HCT116 (cell line): ENCODE measurements at regions not wholly inside any gene's neighbourhood (a gene's known extent, or its start where the extent isn't known, plus 50 kb on each side); places are given as distances from the start of the nearest gene placed in this dataset.

Experiments used
- ATAC-seq: fragments of 200-7000 bp; cut with Tn5 transposase; 2 replicates; pipeline ENCODE4 v1.9.1; 2020; ENCODE audit warnings: mild to moderate bottlenecking, moderate library complexity
- BruUV-seq: library from RNA; stranded (reverse); fragments of 400-500 nt; replicated peaks from 2 replicates; lab custom pipeline; 2021; lab: Mats Ljungman, UMichigan
- CTCF ChIA-PET: fragments of 300-600 bp; sonication (Branson Sonifier 250); formaldehyde crosslinking; loops from one replicate; lab custom pipeline; 2021; ENCODE audit warnings: antibody characterized with exemption; lab: Charles Lee
- POLR2A ChIA-PET: fragments of 300-600, 350-600 bp; sonication (Branson Sonifier 250); formaldehyde crosslinking; loops from one replicate; lab custom pipeline; 2021; ENCODE audit warnings: antibody characterized with exemption; lab: Charles Lee
- RAD21 ChIA-PET, 2 experiments: fragments of 300-600 bp; sonication (Branson Sonifier 250); formaldehyde crosslinking; loops; one replicate each; lab custom pipeline; 2023; ENCODE audit warnings: low total read pairs in 2 of 2; ENCODE audit not compliant: uncharacterized antibody in 2 of 2, unreplicated experiment in 2 of 2, low non-redundant PET in 1 of 2; lab: Charles Lee
- DNase-seq: peaks from one replicate; pipeline ENCODE4 v3.0.0-alpha.2; 2010; ENCODE audit warnings: low read depth, low spot score
- H2AFZ ChIP-seq: fragments of 200-600 bp; shearing (Covaris generic), sonication (generic); 2 replicates; pipeline ENCODE4 v1.6.1; 2017; ENCODE audit warnings: low read depth, mixed run types, mixed read lengths, antibody characterized with exemption, low read length; ENCODE audit not compliant: poor library complexity, severe bottlenecking
- H3K27ac ChIP-seq: 2 replicates; pipeline ENCODE4 v1.5.1; 2012; ENCODE audit warnings: low read depth, low read length
- H3K27me3 ChIP-seq: fragments of 200-600 bp; sonication (generic); 2 replicates; pipeline ENCODE4 v1.6.1; 2016; ENCODE audit warnings: mixed run types, low read length, mixed read lengths; ENCODE audit not compliant: insufficient read depth
- H3K36me3 ChIP-seq, 2 experiments: fragments of 200-500 bp in 1 of 2; fragments of 200-600 bp in 1 of 2; sonication (Bioruptor generic) in 1 of 2; sonication (generic) in 1 of 2; 2 replicates each; pipeline versions ENCODE4 v1.5.1 to v1.6.1; 2014 to 2016; ENCODE audit warnings: low read length in 2 of 2, inconsistent platforms in 1 of 2, mixed read lengths in 1 of 2, mixed run types in 1 of 2; ENCODE audit not compliant: insufficient read depth in 2 of 2, control insufficient read depth in 1 of 2
- H3K4me1 ChIP-seq, 2 experiments: fragments of 200-600 bp in 1 of 2; sonication (generic) in 1 of 2; 2 replicates each; pipeline versions ENCODE4 v1.5.1 to v1.6.1; 2012 to 2017; ENCODE audit warnings: low read length in 2 of 2, inconsistent platforms in 1 of 2, mild to moderate bottlenecking in 1 of 2, mixed read lengths in 1 of 2, mixed run types in 1 of 2, moderate library complexity in 1 of 2; ENCODE audit not compliant: insufficient read depth in 2 of 2, control insufficient read depth in 1 of 2
- H3K4me2 ChIP-seq: fragments of 200-600 bp; sonication (generic); 2 replicates; pipeline ENCODE4 v1.6.1; 2017; ENCODE audit warnings: mixed run types, low read length, mixed read lengths
- H3K4me3 ChIP-seq, 2 experiments: fragments of 200-600 bp in 1 of 2; sonication (generic) in 1 of 2; replicated peaks in 1 of 2; 2 replicates each; pipeline ENCODE4 v1.5.1; 2011 to 2016; ENCODE audit warnings: low read length in 2 of 2, control low read depth in 1 of 2, low read depth in 1 of 2, mild to moderate bottlenecking in 1 of 2, mixed read lengths in 1 of 2, mixed run types in 1 of 2
- H3K79me2 ChIP-seq: fragments of 200-600 bp; sonication (generic); 2 replicates; pipeline ENCODE4 v1.6.1; 2017; ENCODE audit warnings: mild to moderate bottlenecking, mixed run types, low read length, moderate library complexity, mixed read lengths; ENCODE audit not compliant: insufficient read depth
- H3K9ac ChIP-seq: fragments of 200-600 bp; sonication (generic); 2 replicates; pipeline ENCODE4 v1.6.1; 2016; ENCODE audit warnings: low read length, mixed read lengths
- H3K9me2 ChIP-seq: fragments of 200-600 bp; sonication (generic), shearing (Covaris generic); 2 replicates; pipeline ENCODE4 v1.6.1; 2017; ENCODE audit warnings: mixed run types, mild to moderate bottlenecking, moderate library complexity; ENCODE audit not compliant: insufficient read depth
- H3K9me3 ChIP-seq, 2 experiments: fragments of 200-500 bp in 1 of 2; fragments of 200-600 bp in 1 of 2; sonication (Bioruptor generic) in 1 of 2; sonication (generic) in 1 of 2; 2 replicates each; pipeline ENCODE4 v1.6.1; 2014 to 2017; ENCODE audit warnings: low read length in 2 of 2, mixed read lengths in 2 of 2, inconsistent platforms in 1 of 2, low read depth in 1 of 2, mild to moderate bottlenecking in 1 of 2, mixed run types in 1 of 2, moderate library complexity in 1 of 2; ENCODE audit not compliant: control insufficient read depth in 1 of 2, insufficient read depth in 1 of 2
- H4K20me1 ChIP-seq: fragments of 200-600 bp; sonication (generic), shearing (Covaris generic); 2 replicates; pipeline ENCODE4 v1.6.1; 2017; ENCODE audit warnings: mixed run types, mild to moderate bottlenecking, moderate library complexity; ENCODE audit not compliant: insufficient read depth
- ATF3 ChIP-seq: IDR thresholded peaks from 2 replicates; pipeline ENCODE4 v1.6.1; 2012
- CBX3 ChIP-seq: IDR thresholded peaks from 2 replicates; pipeline ENCODE4 v1.6.1; 2012; ENCODE audit warnings: low read depth
- CEBPB ChIP-seq: IDR thresholded peaks from 2 replicates; pipeline ENCODE4 v1.6.1; 2012; ENCODE audit warnings: low read depth
- CTCF ChIP-seq, 3 experiments: fragments of 200-600 bp in 1 of 3; sonication (generic) in 1 of 3; IDR thresholded peaks in 2 of 3; conservative IDR thresholded peaks in 1 of 3; 2 replicates each; pipeline ENCODE4 v1.5.1; 2012 to 2017; ENCODE audit warnings: low read depth in 2 of 3, low read length in 2 of 3, antibody characterized with exemption in 1 of 3, borderline replicate concordance in 1 of 3, control low read depth in 1 of 3, mild to moderate bottlenecking in 1 of 3, mixed read lengths in 1 of 3, mixed run types in 1 of 3, moderate library complexity in 1 of 3; ENCODE audit not compliant: insufficient read depth in 1 of 3
- ELF1 ChIP-seq: IDR thresholded peaks from 2 replicates; pipeline ENCODE4 v1.6.1; 2012; ENCODE audit warnings: low read depth, borderline replicate concordance
- EZH2 ChIP-seq: fragments of 200-600 bp; sonication (generic); IDR thresholded peaks from 2 replicates; pipeline ENCODE4 v1.6.1; 2017; ENCODE audit warnings: antibody characterized with exemption, mixed run types
- FOSL1 ChIP-seq: IDR thresholded peaks from 2 replicates; pipeline ENCODE4 v1.6.1; 2012; ENCODE audit warnings: low read depth
- MAX ChIP-seq: IDR thresholded peaks from 2 replicates; pipeline ENCODE4 v1.6.1; 2012
- POLR2AphosphoS5 ChIP-seq: IDR thresholded peaks from 2 replicates; pipeline ENCODE4 v1.6.1; 2011; ENCODE audit warnings: mild to moderate bottlenecking, low read depth, low read length, moderate library complexity
- RAD21 ChIP-seq: IDR thresholded peaks from 2 replicates; pipeline ENCODE4 v1.6.1; 2012; ENCODE audit warnings: low read depth, mild to moderate bottlenecking
- SP1 ChIP-seq: IDR thresholded peaks from 2 replicates; pipeline ENCODE4 v1.6.1; 2012; ENCODE audit warnings: low read depth
- SRF ChIP-seq: IDR thresholded peaks from 2 replicates; pipeline ENCODE4 v1.6.1; 2012; ENCODE audit warnings: low read depth
- TCF7L2 ChIP-seq: IDR thresholded peaks from 2 replicates; pipeline ENCODE4 v1.7.0; 2011; ENCODE audit warnings: borderline replicate concordance, inconsistent platforms; ENCODE audit not compliant: insufficient read depth, insufficient read length; ENCODE audit errors: extremely low read depth
- YY1 ChIP-seq: IDR thresholded peaks from 2 replicates; pipeline ENCODE4 v1.6.1; 2011; ENCODE audit warnings: low read length, low read depth, moderate library complexity, mild to moderate bottlenecking; ENCODE audit not compliant: insufficient replicate concordance; ENCODE audit errors: extremely low read depth
- ZBTB33 ChIP-seq: IDR thresholded peaks from 2 replicates; pipeline ENCODE4 v1.6.1; 2011; ENCODE audit warnings: mild to moderate bottlenecking, low read length, moderate library complexity; ENCODE audit not compliant: insufficient replicate concordance; ENCODE audit errors: extremely low read depth
- ZNF274 ChIP-seq: fragments of 200-500 bp; sonication (Bioruptor generic); IDR thresholded peaks from 2 replicates; pipeline ENCODE4 v1.6.1; 2014; ENCODE audit warnings: mild to moderate bottlenecking, low read depth, low read length, inconsistent platforms
- intact Hi-C: fragments of 100-400 bp; cut with micrococcal nuclease; formaldehyde crosslinking; loops from 2 replicates; pipeline ENCODE4 v1.10.0; 2022

GRCh38 chr5:4873652-4874051, 266.5 kb upstream of the ADAMTS16 start:
- no peaks in the 10 kb centered on the region for H3K9me3 ChIP-seq
- no peaks in the 10 kb centered on the region for H4K20me1 ChIP-seq
- ChIA-PET RAD21 (no interaction called here), CTCF (no interaction called here)
- H2AFZ ChIP-seq = no peak overlapping the region
- no peak overlapping the region for H3K4me2 ChIP-seq
- BruUV-seq = no TSS peak
- H3K27me3 ChIP-seq = 0 out of 2 replicates have a peak, but pooled peaks cover 3% of the 10 kb centered on the region
- DNase-seq = no peak
- no peak for ATAC-seq
- no peaks in the 10 kb centered on the region for H3K9me2 ChIP-seq
- no peaks in the 10 kb centered on the region for H3K79me2 ChIP-seq
- TF ChIP-seq TCF7L2 (no peak), MAX (no peak), ATF3 (no peak), YY1 (no peak), CBX3 (no peak), CTCF (IDR thresholded peaks at IDR 0.05 in 2 of 3, conservative IDR thresholded peaks at IDR 0.05 in 1 of 3; ENCODE audit: borderline replicate concordance in 1 of 3, insufficient read depth in 1 of 3, low read depth in 2 of 3, low read length in 2 of 3) (no peak), RAD21 (no peak), CEBPB (no peak), FOSL1 (no peak), POLR2AphosphoS5 (no peak), SP1 (no peak), ELF1 (no peak), ZNF274 (no peak), EZH2 (no peak), ZBTB33 (no peak), SRF (no peak)
- TF ChIP-seq, all 23 proteins: peak for 0
- no peak overlapping the region for H3K9ac ChIP-seq
- H3K4me1 ChIP-seq = no peaks in the 10 kb centered on the region
- no peak overlapping the region for H3K4me3 ChIP-seq
- intact Hi-C loops = no loop called here
- H3K27ac ChIP-seq = no peak overlapping the region
- POLR2A ChIA-PET = no interaction called here
- H3K36me3 ChIP-seq = no peaks in the 10 kb centered on the region
